T-helper 22 cell (primary cell): ENCODE measurements at regions not wholly inside any gene's neighbourhood (a gene's known extent, or its start where the extent isn't known, plus 50 kb on each side); places are given as distances from the start of the nearest gene placed in this dataset.
"Not testable (repeated sequence)": the region's sequence is repeated elsewhere in the genome, so short reads cannot be mapped to it uniquely, and the experiment has no call there.

Experiments
- DNase-seq: peaks from one replicate; pipeline ENCODE4 v3.0.0-alpha.2; 2020; ENCODE audit warnings: low read depth

DNA sequence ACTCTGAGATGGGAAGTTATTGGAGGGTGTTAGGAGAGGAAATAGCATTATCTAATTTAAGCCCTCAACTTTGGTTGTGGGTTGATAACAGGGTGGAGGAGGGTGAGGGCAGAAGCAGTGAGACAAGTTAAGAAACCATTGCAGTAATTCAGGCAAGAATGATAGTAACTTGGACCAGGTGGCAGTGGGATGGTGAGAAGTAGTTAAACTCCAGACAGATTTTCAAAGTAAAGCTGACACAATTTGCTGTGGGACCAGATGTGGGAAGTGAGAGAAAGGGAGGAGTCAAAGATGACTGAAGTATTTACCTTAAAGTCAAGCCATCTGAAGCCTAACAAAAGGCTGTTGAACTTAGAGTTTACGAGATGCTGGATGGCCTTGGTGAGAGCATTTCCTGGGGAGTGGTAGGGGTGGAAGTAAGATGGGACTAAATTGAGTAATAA, 163.2 kb upstream of the KLF7 start:
- DNase-seq = no peak

DNA sequence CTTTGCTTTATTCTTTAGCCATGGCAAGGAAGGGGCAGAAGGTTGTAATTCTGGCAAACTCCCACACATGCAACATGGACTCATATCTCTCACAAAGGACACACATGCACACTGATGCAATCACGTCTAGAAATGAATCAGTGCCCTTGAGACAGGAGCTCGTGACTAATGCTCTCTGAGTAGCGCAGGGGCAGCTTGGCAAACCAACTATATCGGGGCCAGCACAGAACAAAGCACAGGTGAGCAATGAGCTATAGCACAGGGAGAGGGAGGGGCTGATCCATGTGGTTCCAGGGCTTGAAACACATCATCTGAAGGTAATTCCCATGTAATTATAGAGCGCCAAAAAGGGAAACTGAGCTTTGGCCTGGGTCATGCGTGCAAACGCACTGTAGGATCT, 165.2 kb upstream of the KLF7 start:
- DNase-seq = no peak

DNA sequence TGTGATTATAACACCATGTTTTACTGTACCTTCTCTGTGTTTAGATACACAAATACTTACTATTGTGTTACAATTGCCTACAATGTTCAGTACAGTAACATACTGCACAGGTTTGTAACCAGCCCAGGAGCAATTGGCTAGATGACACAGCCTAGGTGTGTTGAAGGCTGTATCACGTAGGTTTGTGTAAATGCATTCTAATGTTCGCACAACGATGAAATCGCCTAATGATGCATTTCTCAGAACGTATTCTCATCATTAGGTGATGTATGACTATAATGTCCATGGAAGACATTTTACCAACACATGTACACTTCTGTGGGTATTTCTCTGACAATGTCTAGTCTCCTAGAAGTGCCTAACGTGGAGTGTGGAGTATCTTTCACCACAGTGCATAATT, 165.9 kb upstream of the KLF7 start:
- no peak for DNase-seq

DNA sequence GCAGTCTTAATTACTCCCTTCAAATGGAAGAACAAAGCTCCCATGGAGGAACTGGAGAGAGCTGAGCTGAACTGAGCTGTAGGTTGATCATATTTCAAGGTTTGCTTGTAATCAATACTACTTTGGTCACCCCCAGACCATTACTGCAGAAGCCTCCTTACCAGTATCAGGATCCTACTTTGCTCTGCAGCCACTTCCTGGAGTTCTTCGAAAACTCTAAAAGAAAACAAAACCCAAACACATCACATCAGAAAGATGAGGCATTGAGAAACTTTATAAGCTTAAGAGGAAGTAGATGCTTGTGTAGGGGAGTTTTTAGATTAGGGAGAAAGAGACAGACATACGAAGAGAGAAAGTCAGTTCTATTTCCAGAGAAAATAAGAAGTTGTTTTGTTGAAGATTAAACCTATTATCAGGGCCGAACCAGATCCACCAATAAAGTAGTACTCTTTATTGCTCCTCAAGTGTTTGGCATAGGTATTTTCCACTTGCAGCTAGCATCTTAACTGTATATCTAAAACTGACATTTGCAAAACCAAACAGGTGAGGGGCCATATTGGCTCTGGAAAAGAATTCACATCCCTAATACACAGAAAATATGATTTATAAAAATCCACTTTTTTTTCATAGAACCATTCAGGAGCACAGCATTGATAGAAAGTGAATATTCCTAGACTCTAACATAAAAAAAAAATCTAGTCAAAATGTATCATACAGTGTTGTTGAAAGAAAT, 166.9 kb upstream of the KLF7 start:
- no peak for DNase-seq

DNA sequence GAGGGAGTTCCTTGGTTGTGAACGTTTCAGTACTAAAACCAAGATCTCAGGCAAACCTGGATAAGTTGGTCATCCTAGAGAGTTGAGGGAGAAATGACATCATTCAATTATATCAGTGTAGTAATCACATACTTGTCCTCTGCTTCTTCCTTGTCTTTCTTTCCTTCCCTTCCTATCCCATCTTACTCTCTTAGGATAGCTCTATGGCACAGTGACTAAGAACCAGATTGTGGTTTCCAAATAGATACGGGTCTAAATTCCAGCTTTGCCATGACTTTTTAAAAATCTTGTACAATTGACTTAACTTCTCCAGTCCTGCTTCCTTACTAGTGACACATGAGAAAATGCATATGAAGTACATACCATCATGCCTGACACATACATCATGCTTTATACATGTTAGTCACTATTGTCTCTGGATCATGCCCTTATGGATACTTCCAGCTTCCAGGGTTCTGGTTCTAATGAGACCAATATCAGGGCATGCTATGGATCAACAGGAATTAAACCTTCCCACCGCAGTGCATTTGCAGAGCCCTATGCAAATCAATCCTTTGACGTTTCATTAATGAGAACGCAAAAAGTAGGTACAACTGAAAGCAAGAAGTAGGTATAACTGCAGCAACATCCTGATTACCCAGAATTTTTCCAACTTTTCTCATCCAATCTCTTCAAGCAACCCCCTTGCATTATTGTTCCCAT, 168.0 kb upstream of the KLF7 start:
- DNase-seq = no peak

DNA sequence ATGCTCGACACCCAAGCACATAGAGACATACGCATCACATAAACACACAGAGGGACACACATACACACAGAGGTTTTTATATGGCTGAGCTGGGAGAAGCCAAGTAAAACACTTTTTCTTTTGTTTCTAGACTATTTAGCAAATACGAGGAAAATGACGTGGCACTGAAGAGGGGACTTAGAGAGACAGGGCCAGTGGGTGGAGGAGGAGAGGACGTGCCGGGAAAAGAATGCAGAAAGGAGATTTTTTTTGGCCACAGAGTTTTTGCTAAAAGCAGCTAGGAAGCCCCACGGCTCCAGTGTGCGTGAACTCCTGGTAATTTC, 168.5 kb upstream of the KLF7 start:
- no peak for DNase-seq

DNA sequence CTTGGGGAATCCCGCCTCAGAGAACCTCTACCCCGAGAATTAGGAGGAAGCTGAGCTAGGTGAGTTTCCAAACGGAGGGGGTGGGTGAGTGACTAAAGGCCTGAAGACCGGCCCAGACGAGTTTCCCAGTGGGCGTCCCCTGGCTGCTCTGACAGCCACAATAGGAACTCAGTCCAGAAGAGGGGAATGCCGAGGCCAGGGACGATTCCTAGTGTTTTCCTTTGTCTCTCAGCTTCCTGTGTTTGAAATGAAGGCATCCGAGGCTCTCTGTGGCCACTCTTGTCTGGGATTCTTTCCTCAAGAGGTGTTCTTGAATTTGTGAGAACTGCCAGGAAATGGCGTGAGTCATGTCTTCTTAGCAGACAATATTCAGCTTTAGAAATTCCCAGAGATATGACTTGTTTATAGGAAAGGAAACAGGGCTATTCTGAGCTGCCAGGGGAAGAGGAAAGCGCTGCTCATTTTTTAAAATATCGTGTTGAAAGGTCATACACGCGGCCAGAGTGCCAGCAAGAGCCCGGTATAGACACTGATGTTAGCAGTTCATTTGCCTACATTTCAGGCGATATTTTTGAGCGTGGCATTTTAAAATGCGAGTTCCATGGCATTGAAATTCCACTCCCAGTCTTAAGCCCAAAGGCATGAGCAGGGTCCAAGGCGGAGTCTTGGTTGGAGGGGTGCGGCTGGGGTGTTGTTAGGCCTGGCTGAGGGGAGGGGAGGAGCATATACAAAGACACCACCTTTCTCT, 169.1 kb upstream of the KLF7 start:
- no peak for DNase-seq

DNA sequence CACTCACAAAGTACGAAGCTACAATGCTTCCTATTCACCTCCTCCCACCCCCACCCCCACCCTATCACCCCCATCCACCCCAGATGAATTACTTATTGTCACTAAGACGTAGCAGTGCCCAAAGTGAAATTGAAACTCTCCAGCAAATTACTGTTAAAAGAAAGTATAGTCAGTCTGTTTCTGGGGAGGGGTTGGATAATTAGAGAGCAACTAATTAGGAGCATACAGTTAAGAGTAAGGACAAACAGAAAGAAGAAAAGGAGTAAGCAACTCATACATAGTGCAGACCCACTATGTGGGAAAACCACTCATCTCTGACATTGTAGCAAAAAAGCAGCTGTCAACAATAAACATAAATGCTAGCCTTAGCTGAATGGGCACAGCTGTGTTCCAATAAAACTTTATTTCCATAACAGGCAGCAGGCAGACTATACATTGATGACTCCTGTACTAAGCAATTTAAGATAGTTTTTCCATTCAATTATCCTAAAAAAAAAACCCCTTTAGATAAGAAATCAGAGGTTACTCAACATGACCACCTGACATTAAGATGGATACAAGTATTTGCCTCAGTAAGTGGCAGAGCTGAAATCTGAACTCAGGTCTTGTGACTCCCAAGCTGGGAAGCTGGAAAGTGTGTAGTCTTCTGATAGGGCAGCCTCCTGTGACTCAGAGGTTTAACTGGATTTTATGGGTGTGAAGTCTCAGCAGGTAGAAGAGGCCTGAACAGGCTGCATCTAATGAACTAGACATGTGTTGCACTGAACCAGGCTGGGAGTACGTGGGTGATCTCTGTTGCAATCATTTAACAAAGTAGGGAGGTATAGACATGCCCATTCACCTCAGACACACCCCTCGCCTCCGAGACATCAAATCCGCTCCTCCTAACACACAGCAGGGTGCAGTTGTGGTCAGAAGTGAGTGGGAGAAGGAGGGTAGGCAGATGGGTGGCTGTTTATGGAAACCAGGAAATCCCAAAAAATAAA, 171.8 kb upstream of the KLF7 start:
- DNase-seq = no peak

DNA sequence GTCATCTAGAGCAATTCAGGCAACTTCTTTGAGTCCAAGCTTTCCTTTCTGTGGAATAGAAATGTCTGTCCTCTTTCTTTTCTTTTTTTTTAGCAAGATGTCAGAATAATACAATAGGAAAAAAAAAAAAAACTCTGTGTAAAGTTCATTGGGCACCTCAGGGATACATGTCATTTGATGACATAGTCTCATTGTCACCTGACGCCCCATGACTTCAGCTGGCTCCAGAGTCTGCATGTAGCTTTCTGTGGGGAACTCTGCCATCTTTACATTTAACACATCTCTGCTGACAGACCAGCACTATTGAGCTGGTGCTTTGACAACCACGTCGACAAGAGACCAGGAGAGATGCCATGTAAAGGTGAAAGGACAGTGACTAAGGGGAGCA, 172.5 kb upstream of the KLF7 start:
- DNase-seq = no peak

DNA sequence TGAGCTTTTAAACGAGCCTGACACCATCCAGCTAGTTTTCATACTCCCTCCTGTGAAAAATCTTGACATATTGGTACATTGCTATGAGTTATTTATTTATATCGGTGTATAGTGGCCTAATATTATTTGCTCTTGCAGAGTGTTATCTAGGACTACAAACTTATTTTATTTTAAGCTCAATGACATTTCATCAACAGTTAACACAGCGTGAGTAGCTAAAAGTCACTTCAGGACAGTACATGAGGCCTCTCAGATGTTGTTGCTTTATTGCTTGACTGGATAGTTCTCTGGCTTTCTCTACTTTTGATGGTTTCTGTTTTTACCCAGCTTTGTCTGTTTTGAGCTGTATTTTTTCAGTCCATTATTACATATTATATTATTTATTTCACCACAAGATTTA, 172.9 kb upstream of the KLF7 start:
- no peak for DNase-seq

DNA sequence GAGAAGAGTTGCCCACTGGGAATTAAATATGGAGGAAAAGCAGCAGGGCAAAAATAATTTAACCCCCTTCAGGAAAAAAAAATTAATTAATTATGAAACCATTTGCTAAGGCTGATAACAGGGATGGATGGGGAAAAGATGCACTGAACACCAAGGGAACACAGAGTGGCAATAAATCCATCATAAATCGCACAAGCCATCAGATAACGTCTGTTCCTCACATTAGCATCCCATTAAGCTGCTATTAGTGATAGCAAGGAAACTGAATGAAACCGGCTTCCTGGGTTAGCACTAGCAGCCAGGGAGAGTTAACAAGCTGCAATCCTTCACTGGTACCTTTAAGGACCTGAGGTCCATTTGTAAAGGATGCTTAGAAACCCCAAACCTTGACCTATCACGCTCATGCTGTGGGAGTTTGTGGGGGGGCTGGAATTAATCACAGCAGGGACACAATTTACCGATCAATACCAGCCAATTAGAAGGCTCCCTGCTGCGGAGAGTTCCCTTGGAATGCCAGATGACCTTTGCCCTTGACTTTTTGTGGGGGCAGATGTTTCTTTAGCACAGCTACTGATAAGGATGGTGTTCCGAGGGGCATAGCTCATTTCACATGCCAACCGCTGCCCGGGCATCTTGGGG, 175.5 kb upstream of the KLF7 start:
- DNase-seq = no peak

DNA sequence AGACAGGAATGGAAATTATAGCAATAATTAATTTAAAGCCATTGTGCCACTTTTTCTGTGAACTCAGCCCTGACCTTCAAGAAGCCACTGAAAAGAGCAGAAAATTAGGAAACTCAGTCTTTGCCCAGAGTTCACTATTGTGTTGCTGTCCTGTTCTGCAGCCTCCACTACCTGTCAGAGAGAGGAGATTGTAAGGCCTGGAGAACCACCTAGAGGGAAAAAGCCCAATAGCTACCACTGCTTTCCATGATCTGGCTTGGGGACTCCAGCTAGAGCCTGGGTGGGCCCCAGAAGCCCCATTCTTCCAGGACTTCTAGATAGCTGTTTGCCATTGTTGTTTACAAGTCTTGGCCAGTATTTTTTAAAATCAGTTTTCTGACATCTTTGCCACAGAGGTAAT, 176.1 kb upstream of the KLF7 start:
- DNase-seq = no peak

DNA sequence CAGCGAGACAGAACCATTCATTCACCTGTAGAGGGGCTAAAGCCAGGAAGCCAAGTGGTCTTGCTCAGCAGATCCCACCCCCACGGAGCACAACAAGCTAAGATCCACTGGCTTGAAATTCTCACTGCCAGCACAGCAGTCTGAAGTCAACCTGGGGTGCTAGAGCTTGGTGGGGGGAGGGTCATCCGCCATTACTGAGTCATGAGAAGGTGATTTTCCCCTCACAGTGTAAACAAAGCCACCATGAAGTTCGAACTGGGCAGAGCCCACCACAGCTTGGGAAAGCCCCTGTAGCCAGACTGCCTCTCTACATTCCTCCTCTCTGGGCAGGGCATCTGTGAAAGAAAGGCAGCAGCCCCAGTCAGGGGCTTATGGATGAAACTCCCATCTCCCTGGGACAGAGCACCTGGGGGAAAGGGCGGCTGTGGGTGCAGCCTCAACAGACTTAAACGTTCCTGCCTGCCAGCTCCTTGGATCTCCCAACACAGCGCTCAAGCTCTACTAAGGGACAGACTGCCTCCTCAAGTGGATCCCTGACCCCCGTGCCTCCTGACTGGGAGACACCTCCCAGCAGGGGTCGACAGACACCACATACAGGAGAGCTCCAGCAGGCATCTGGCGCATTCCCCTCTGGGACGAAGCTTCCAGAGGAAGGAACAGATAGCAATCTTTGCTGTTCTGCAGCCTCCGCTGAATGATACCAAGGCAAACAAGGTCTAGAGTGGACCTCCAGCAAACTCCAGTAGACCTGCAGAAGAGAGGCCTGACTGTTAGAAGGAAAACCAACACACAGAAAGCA, 179.0 kb upstream of the KLF7 start:
- DNase-seq = not testable (repeated sequence)

DNA sequence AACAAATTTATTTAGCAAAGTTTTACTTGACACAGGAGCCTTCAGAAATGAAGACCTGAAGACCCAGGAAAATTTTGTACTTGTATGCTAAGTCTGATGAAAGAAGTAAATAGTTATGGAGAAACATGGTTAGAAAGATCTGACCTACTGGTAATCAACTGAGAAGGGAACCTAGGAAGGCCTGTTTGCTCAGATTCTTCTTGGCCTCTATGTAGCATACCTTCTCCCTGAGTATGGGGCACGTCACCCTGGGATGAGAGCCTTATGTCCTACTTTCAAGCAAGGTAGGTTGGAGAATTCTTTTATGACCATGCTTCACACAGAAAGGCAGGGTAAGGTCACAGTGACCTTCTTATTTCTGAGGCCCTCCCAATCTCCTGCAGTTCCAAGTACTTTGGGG, 178.6 kb upstream of the CREB1 start:
- DNase-seq = no peak

DNA sequence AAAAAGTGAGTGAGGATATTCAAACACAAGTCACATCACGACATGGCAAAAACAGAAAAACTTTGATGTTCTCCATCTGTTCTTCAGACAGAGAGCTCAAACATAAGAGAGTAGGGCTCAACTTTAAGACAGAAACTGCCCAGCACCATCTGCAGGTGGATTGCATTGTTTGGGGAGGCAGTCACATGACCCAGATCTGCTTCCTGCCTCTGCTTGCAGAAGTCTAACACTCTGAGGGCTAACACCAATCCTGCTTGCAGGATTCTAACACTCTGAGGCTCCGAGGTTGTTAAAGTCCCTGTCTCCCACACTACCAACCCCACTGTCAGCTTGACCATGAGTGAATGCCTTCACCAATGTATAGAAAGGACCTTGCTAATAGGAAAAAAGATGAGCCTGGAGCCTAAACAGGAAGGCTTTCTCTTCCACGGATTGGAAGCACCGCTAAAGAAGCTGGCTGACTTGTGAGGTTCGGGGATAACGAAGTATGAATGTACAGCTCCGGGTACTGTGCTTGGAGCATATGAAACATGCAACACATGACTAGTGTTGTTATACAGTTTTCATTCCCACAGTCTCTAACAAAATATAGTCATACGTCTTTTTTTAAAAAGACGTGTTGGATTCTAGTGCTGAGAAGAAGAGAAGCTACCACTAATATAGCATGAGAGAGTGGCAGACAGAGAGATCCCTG, 176.6 kb upstream of the CREB1 start:
- DNase-seq = no peak

DNA sequence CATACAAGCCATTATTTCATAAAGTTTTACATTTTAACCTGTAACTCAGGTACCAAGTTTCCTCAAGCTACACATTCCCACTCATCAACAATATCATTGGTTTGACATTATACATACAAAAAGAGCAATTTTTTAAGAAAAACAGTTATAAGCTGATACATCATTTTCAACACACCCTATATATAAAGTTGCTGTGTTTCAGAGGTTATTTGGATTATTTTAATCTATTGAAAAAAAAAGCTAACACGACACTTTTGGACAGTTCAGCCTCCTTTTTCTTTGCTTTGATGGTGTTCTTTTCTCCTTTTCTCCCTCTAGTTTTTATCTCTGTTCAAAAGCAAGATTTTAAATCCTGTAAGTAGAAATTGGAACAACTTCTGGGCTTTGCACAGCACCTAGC, 175.9 kb upstream of the CREB1 start:
- DNase-seq = no peak

DNA sequence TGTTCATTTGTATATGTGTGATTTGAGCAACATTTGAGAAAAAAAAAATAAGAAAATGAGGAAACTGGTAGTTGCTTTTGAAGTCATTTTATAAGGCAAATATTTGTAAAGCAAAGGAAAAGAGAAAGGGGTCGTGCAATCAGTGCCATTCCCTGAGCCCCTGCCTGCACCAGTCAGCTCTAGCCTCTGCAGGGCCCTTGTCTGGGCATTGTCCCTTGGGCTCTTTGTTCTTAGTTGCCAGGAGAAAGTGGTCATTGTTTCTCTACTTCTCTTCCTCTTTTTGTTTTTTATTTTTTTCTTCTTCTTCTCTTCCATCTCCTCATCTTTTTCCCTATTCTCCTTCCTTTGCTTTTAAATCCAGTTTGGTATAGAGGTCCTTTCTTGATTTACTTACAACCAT, 175.3 kb upstream of the CREB1 start:
- DNase-seq = no peak

DNA sequence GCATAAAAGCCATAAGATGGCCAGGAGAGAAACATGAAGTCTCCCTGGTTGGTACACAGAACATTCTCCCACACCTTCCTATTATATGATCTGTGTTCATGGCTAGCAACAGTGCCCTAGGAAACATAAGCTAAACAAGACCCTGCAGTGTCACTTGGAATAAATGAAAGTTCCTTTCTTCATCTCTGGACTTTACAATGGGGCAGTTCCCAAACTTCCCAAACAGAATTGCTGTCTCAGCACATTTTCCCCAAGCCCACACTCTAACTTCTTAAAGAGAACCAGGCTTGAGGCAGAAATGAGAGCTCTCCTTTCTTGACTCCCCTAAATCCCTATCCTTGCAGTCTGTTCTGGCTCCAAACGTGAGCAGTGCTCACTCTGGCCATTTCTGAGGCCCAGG, 173.2 kb upstream of the CREB1 start:
- no peak for DNase-seq

DNA sequence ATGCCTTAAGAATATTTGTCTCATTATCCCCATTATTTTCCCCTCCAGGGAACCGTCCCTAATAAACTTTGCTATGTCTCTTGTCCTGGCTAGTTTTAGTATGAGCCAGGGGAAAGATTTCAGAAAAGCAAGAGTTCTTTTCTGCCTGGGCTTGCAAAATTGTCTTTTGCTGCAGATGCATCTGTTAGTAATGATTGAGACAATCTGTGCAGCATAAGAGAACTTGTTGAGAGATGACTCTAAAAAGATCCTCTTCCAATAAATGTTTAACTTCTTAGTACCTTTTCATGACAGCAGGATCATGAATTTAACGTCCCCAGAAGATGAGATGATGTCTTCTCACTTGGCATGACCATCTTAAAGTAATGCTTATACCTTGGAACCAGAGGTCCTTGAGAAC, 172.5 kb upstream of the CREB1 start:
- DNase-seq = no peak

DNA sequence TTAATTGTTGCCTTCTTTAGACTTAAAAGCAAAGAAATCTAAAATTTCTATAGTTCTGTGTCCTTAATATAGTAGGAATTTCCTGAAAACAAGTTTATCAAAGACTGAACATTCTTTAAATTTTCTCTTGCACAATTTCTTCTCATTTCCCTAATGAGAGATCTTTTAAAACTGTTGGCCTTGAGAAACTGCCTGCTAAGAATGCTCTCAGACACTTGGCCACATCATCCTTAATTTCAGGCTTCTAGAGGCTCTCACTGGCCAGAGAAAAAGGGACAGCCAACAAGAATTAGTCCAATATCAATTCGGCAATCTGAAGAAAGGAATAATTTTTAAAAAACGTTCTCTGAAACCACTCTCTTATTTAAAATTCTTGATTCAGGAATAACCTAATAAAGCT, 167.0 kb upstream of the CREB1 start:
- no peak for DNase-seq
